ENCODE measurements at regions not wholly inside any gene's neighbourhood (a gene's known extent, or its start where the extent isn't known, plus 50 kb on each side); places are given as distances from the start of the nearest gene placed in this dataset.

GRCh38 chr18:75777630-75778029, 350.1 kb upstream of the SMIM21 start:
- no peak for TF ChIP-seq TEAD4 (IDR thresholded peaks at IDR 0.05)
- TF ChIP-seq NFIC (IDR thresholded peaks at IDR 0.05): no peak
- TF ChIP-seq EGR1 (IDR thresholded peaks at IDR 0.05): no peak
- TF ChIP-seq MAX (IDR thresholded peaks at IDR 0.05): no peak
- TF ChIP-seq FOXM1 (IDR thresholded peaks at IDR 0.05; ENCODE audit: borderline replicate concordance, low read depth): no peak
- no peak for TF ChIP-seq CEBPB (IDR thresholded peaks at IDR 0.05)
- TF ChIP-seq ZBTB7A (IDR thresholded peaks at IDR 0.05; ENCODE audit: low read depth): no peak
- TF ChIP-seq, protein P1, sequence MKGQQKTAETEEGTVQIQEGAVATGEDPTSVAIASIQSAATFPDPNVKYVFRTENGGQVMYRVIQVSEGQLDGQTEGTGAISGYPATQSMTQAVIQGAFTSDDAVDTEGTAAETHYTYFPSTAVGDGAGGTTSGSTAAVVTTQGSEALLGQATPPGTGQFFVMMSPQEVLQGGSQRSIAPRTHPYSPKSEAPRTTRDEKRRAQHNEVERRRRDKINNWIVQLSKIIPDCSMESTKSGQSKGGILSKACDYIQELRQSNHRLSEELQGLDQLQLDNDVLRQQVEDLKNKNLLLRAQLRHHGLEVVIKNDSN (IDR thresholded peaks at IDR 0.05): no peak
- no peak for TF ChIP-seq TAF1 (IDR thresholded peaks at IDR 0.05; ENCODE audit: low read depth)
- TF ChIP-seq TCF12 (IDR thresholded peaks at IDR 0.05; ENCODE audit: low read depth): no peak
- TF ChIP-seq, protein P2, sequence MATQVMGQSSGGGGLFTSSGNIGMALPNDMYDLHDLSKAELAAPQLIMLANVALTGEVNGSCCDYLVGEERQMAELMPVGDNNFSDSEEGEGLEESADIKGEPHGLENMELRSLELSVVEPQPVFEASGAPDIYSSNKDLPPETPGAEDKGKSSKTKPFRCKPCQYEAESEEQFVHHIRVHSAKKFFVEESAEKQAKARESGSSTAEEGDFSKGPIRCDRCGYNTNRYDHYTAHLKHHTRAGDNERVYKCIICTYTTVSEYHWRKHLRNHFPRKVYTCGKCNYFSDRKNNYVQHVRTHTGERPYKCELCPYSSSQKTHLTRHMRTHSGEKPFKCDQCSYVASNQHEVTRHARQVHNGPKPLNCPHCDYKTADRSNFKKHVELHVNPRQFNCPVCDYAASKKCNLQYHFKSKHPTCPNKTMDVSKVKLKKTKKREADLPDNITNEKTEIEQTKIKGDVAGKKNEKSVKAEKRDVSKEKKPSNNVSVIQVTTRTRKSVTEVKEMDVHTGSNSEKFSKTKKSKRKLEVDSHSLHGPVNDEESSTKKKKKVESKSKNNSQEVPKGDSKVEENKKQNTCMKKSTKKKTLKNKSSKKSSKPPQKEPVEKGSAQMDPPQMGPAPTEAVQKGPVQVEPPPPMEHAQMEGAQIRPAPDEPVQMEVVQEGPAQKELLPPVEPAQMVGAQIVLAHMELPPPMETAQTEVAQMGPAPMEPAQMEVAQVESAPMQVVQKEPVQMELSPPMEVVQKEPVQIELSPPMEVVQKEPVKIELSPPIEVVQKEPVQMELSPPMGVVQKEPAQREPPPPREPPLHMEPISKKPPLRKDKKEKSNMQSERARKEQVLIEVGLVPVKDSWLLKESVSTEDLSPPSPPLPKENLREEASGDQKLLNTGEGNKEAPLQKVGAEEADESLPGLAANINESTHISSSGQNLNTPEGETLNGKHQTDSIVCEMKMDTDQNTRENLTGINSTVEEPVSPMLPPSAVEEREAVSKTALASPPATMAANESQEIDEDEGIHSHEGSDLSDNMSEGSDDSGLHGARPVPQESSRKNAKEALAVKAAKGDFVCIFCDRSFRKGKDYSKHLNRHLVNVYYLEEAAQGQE (IDR thresholded peaks at IDR 0.05; ENCODE audit: low read depth): no peak
- TF ChIP-seq YY1 (IDR thresholded peaks at IDR 0.05; ENCODE audit: low read depth): no peak
- TF ChIP-seq EP300 (IDR thresholded peaks at IDR 0.05; ENCODE audit: borderline replicate concordance): no peak
- no peak for TF ChIP-seq RAD21 (IDR thresholded peaks at IDR 0.05; ENCODE audit: low read depth)

- TF ChIP-seq MAX (IDR thresholded peaks at IDR 0.05): no peak
- TF ChIP-seq, protein P2 (IDR thresholded peaks at IDR 0.05; ENCODE audit: low read depth): no peak
- no peak for TF ChIP-seq CREB1 (IDR thresholded peaks at IDR 0.05; ENCODE audit: low read depth)
- TF ChIP-seq TCF12 (IDR thresholded peaks at IDR 0.05; ENCODE audit: low read depth): no peak
- no peak for TF ChIP-seq CEBPB (IDR thresholded peaks at IDR 0.05)
- no peak for TF ChIP-seq EP300 (IDR thresholded peaks at IDR 0.05; ENCODE audit: borderline replicate concordance)
- no peak for TF ChIP-seq RAD21 (IDR thresholded peaks at IDR 0.05; ENCODE audit: low read depth)
These were observed 347.6 kb upstream of the SMIM21 start for GRCh38 chr18:75775121-75775520.

GRCh38 chr18:75773618-75774017, 346.1 kb upstream of the SMIM21 start:
- TF ChIP-seq EP300 (IDR thresholded peaks at IDR 0.05; ENCODE audit: borderline replicate concordance) (no peak), CREB1 (IDR thresholded peaks at IDR 0.05; ENCODE audit: low read depth) (no peak), MAX (IDR thresholded peaks at IDR 0.05) (no peak), YY1 (IDR thresholded peaks at IDR 0.05; ENCODE audit: low read depth) (no peak), TEAD4 (IDR thresholded peaks at IDR 0.05) (no peak), EGR1 (IDR thresholded peaks at IDR 0.05) (no peak), RAD21 (IDR thresholded peaks at IDR 0.05; ENCODE audit: low read depth) (no peak), TCF12 (IDR thresholded peaks at IDR 0.05; ENCODE audit: low read depth) (no peak), NFIC (IDR thresholded peaks at IDR 0.05) (no peak), TAF1 (IDR thresholded peaks at IDR 0.05; ENCODE audit: low read depth) (no peak), FOXM1 (IDR thresholded peaks at IDR 0.05; ENCODE audit: borderline replicate concordance, low read depth) (no peak), ZBTB7A (IDR thresholded peaks at IDR 0.05; ENCODE audit: low read depth) (no peak), CEBPB (IDR thresholded peaks at IDR 0.05) (no peak)
- TF ChIP-seq, protein P2 (IDR thresholded peaks at IDR 0.05; ENCODE audit: low read depth): no peak
- TF ChIP-seq, protein P1 (IDR thresholded peaks at IDR 0.05): no peak

GRCh38 chr18:75762758-75763157, 335.3 kb upstream of the SMIM21 start:
- TF ChIP-seq CREB1 (IDR thresholded peaks at IDR 0.05; ENCODE audit: low read depth) (no peak), CEBPB (IDR thresholded peaks at IDR 0.05) (no peak), RAD21 (IDR thresholded peaks at IDR 0.05; ENCODE audit: low read depth) (no peak), YY1 (IDR thresholded peaks at IDR 0.05; ENCODE audit: low read depth) (no peak), TEAD4 (IDR thresholded peaks at IDR 0.05) (no peak), EGR1 (IDR thresholded peaks at IDR 0.05) (no peak), TCF12 (IDR thresholded peaks at IDR 0.05; ENCODE audit: low read depth) (no peak), ZBTB7A (IDR thresholded peaks at IDR 0.05; ENCODE audit: low read depth) (no peak), NFIC (IDR thresholded peaks at IDR 0.05) (no peak), TAF1 (IDR thresholded peaks at IDR 0.05; ENCODE audit: low read depth) (no peak)
- TF ChIP-seq, protein P2 (IDR thresholded peaks at IDR 0.05; ENCODE audit: low read depth): no peak

Data from Ishikawa (cell line).